Activated naive CD8-positive, alpha-beta T cell treated with anti-CD3 and anti-CD28 coated beads for 36 hours (primary cell): ENCODE measurements at regions not wholly inside any gene's neighbourhood (a gene's known extent, or its start where the extent isn't known, plus 50 kb on each side); places are given as distances from the start of the nearest gene placed in this dataset.
"Not testable (repeated sequence)": the region's sequence is repeated elsewhere in the genome, so short reads cannot be mapped to it uniquely, and the experiment has no call there.

ENCODE experiments used
- DNase-seq: peaks from one replicate; pipeline ENCODE4 v3.0.0; 2021
- H3K27ac Mint-ChIP-seq: one replicate; pipeline ENCODE4 v1.8.0; 2022; ENCODE audit warnings: mild to moderate bottlenecking, moderate library complexity, mixed read lengths
- H3K27me3 Mint-ChIP-seq: one replicate; pipeline ENCODE4 v1.8.0; 2022; ENCODE audit warnings: mild to moderate bottlenecking, mixed read lengths
- H3K36me3 Mint-ChIP-seq: one replicate; pipeline ENCODE4 v1.8.0; 2021; ENCODE audit warnings: mild to moderate bottlenecking, mixed read lengths
- H3K4me1 Mint-ChIP-seq: one replicate; pipeline ENCODE4 v1.8.0; 2021; ENCODE audit warnings: mixed read lengths
- H3K4me3 Mint-ChIP-seq: one replicate; pipeline ENCODE4 v1.8.0; 2022; ENCODE audit warnings: mild to moderate bottlenecking, moderate library complexity, mixed read lengths
- H3K9me3 Mint-ChIP-seq: one replicate; pipeline ENCODE4 v1.8.0; 2022; ENCODE audit warnings: mixed read lengths

DNA sequence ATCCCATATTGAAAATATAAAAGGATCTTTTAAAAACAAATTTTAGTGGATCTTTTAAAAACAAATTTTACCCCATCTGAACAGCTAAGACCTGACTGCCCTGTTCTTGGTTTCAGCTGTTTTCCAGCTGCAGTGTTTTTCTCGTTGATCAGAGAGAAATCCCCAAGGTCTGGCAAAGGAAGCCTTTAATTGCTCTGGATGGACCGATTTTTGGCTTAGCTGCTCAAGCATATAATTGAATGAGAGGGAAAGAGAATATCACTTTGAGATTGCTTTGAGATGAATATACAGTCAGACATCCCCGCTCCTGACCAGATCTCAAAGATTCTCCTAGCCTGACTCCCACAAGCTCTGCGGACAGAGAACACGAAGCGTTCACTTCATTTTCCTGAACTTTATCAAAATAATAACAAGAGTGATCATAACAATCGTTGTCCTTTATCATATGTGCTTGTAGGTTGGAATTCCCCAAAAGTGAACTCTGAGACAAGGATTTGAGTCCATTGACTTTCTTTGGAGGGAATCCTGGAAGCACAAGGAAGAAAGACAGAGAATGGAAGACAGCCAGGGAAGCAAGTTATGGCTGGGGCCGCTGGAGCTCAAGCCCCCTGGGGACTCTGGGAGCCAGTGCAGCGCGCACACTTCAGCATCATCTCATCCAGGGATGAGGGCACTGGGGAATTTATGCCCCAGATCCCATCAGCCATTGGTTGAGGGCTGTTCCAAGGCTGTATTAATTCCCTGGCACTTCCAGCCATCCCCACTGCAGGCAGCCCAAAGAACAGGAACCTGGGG lies 101.3 kb downstream of the SNX5 start:
- Mint-ChIP-seq H3K27ac (no peak overlapping the region), H3K36me3 (no peaks in the 10 kb centered on the region), H3K9me3 (no peaks in the 10 kb centered on the region), H3K4me1 (peaks cover 4% of the 10 kb centered on the region), H3K27me3 (peaks cover 13% of the 10 kb centered on the region), H3K4me3 (no peak overlapping the region)
- DNase-seq, result no peak

DNA sequence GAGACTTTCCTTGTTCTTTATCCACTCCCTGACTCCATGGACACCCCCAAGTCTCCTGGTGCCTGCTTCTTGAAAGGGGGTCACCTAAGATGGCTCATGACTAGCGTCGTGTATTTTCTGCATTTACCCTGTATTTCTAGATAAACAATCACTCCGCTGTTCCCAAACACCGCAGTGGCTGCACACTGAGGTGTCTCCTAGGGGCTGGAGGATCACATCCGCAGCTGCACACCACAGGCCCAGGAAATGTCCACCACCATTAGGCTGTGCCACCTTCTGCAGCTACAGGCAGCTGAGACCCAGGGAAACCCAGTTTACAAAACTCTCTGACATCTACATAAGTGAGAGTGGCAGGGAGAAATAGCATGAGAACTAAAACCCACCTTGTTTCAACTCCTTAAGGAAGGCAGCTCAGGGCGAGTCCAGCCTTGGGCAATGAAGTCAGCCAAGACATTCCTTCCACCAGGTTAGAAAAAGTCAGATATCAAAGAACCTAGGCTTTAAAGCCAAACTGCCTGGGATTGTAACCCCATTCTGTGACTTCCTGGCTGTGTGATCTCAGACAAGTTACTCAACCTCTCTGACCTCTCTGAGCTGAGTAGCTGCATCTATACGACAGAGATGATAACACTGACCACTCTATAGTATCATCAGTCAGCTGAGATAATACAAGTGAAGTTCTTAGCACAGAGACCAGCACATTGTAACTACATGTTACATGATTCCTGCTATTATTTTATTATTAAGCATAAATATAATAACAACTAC lies 102.2 kb downstream of the SNX5 start:
- no peak overlapping the region for H3K27ac Mint-ChIP-seq
- H3K27me3 Mint-ChIP-seq, result peaks cover 13% of the 10 kb centered on the region
- no peak for DNase-seq
- H3K4me3 Mint-ChIP-seq, result no peak overlapping the region
- no peaks in the 10 kb centered on the region for H3K4me1 Mint-ChIP-seq
- H3K36me3 Mint-ChIP-seq, result no peaks in the 10 kb centered on the region
- H3K9me3 Mint-ChIP-seq, result no peaks in the 10 kb centered on the region

DNA sequence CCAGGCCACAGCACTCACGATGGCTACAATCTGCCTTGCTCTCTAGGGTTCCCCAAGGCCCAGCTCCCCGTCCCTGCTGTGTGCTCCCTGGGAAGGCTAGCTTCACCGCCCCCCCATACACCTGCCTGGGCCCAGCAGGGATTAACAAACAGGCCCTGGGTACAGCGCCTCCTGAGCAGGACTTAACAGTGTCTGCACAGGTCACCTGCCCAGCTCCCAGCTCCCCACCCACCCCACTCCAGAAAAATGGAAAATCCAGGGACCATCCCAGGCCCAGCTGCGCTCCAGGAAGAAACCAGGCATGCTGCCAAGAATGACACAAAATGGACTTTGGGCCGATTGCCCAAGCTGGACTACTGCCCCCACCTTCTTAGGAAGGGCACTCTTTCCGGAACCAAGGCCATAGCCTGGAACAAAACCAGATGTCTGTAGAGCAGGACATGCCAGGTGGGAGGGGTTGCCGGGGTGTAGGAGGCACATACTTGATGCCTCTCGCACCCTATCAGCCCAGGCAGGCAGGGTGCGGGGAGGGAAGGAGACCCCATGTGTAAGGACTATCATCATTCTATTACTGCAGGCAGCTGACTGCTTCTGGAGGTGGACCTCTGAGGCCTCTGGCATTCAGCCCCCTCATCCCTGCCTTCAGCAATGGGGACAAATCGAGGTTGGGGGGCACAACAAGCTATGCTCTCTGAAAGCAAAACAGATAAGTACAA lies 104.9 kb downstream of the SNX5 start:
- Mint-ChIP-seq H3K27me3 (peaks cover 17% of the 10 kb centered on the region), H3K4me1 (peaks cover 12% of the 10 kb centered on the region), H3K27ac (no peak overlapping the region), H3K36me3 (no peaks in the 10 kb centered on the region), H3K9me3 (no peaks in the 10 kb centered on the region), H3K4me3 (no peak overlapping the region)
- no peak for DNase-seq

DNA sequence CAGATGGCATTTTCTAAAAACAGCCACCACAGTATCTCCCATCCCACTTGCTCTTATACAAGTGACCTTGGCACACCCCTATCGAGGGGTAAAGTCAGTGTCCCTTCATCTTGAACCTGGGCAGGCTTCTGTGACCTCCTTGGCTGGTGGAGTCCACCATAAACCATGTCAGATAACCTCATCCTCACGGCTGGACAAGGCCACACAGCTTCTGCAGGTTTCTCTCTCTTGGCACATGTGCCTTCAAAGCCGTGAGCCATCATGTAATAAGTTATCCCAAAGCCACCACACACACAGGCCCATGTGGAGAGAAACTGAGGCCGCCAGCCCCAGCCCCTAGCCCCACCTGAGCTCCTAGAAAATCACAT lies 105.4 kb downstream of the SNX5 start:
- Mint-ChIP-seq H3K4me3 (no peak overlapping the region), H3K36me3 (no peaks in the 10 kb centered on the region), H3K27ac (no peak overlapping the region), H3K4me1 (peaks cover 12% of the 10 kb centered on the region), H3K27me3 (peaks cover 17% of the 10 kb centered on the region), H3K9me3 (no peaks in the 10 kb centered on the region)
- DNase-seq, result no peak

DNA sequence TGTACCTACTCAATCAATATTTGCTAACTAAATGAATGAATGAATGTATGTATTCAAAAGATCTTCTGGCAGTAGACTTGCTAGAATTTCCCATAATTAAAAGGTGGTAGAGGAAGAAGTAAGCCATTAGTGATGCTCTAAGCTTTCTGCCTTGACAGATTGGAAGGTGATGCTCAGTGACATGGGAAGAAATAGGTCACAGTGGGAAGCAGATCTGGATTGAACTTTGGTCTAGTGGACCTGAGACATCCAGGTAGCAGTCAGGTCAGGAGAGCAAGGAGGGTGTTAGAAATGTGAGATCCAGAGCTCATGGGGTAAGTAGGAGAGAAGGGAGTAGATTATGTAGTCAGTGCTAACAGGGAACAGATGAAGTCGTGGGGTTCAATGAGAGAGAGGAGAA lies 106.4 kb downstream of the SNX5 start:
- Mint-ChIP-seq H3K4me1 (peaks cover 12% of the 10 kb centered on the region), H3K27me3 (peaks cover 17% of the 10 kb centered on the region), H3K9me3 (no peaks in the 10 kb centered on the region), H3K4me3 (no peak overlapping the region), H3K27ac (no peak overlapping the region), H3K36me3 (no peaks in the 10 kb centered on the region)
- no peak for DNase-seq

DNA sequence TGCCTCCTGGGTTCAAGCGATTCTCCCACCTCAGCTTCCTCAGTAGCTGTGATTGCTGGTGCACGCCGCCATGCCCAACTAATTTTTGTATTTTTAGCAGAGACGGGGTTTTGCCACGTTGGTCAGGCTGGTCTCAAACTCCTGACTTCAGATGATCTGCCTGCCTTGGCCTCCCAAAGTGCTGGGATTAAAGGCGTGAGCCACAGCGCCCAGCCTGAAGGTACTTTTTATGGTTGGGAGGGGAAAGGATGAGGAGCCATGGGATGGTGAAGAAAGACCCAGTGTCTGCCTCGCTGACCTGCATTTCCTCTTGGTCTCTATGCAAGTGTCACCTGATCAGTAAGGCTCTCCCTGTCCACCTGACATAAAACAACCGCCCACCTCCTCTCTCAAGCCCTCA lies 107.0 kb downstream of the SNX5 start:
- not testable (repeated sequence) for H3K27ac Mint-ChIP-seq, H3K4me3 Mint-ChIP-seq, H3K9me3 Mint-ChIP-seq, DNase-seq, H3K36me3 Mint-ChIP-seq
- Mint-ChIP-seq H3K27me3 (peaks cover 17% of the 10 kb centered on the region), H3K4me1 (peaks cover 12% of the 10 kb centered on the region)

DNA sequence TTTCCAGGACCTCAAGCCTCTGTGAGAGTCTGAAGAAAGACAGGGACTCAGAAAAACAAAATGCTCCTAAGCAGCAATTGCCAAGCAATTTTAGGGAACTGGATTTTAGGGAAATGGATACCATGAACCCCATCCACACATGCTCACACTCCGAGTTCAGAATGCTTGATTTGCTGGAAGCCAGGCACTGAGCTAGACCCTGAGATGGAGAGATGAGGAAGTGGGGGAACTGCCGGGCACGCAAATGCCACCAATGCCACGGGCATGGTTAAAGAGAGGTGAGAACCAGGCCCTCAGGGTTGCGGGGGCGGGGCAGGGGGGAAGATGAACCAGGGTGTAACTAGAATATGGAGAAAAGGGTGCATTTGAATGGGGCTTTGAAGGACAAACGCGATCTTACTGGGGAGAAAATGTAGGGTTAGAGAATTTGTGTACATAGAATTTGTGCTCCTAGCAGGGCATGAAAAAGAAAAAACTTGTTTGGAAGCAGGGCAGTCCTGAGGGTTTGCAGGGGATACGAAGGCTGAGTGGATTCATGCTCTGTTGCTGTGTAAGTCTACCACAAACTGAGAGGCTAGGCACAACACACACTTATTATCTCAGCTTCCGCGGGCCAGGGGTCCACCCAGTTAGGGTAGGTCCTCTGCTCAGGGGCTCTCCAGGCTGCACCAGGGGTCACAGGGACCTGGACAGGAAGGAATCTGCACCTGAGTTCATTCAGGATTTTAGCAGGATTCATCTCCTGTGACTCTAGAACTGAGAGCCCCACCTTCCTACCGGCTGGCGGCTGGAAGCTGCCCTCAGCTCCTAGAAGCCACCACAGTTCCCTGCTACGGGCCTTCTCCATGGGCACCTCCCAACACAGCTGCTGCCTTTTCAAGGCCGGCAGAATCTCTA lies 108.0 kb downstream of the SNX5 start:
- DNase-seq, result no peak
- Mint-ChIP-seq H3K4me3 (no peak overlapping the region), H3K36me3 (no peaks in the 10 kb centered on the region), H3K4me1 (peaks cover 12% of the 10 kb centered on the region), H3K27ac (no peak overlapping the region), H3K27me3 (peaks cover 17% of the 10 kb centered on the region), H3K9me3 (no peaks in the 10 kb centered on the region)

DNA sequence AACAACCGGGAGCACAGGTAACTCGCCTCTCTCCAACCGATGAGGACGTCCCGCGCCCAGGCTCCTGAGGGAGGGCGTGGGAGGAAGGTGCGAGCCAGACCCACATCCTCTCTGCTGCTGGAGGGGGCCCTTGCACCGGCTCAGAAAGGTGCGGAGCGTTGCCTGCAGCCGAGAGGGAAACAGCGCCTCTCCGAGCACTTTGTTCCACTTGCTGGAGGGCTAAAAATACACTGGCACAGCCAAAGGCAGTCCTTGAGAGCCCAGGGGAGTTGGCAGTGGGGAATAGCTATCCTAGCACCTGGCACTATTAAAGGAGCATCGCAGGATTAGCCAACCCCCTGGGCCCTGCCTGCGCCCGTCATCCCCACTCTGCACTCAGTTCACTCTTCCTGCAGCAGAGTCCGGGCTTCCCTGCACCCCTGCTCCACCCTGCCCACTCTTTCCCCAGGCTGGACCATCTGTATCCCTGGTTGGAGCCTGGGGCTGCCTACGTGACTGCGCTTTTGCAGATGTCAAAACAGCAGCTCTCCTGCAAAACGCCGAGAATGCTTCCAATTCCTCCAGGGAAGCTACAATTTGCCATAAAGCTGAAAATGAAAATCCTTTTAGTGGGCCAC lies 108.9 kb downstream of the SNX5 start:
- no peak overlapping the region for H3K4me3 Mint-ChIP-seq
- DNase-seq, result peak; percentile 55
- peaks cover 12% of the 10 kb centered on the region for H3K4me1 Mint-ChIP-seq
- H3K27me3 Mint-ChIP-seq, result peaks cover 17% of the 10 kb centered on the region
- no peak overlapping the region for H3K27ac Mint-ChIP-seq
- H3K9me3 Mint-ChIP-seq, result no peaks in the 10 kb centered on the region
- no peaks in the 10 kb centered on the region for H3K36me3 Mint-ChIP-seq

DNA sequence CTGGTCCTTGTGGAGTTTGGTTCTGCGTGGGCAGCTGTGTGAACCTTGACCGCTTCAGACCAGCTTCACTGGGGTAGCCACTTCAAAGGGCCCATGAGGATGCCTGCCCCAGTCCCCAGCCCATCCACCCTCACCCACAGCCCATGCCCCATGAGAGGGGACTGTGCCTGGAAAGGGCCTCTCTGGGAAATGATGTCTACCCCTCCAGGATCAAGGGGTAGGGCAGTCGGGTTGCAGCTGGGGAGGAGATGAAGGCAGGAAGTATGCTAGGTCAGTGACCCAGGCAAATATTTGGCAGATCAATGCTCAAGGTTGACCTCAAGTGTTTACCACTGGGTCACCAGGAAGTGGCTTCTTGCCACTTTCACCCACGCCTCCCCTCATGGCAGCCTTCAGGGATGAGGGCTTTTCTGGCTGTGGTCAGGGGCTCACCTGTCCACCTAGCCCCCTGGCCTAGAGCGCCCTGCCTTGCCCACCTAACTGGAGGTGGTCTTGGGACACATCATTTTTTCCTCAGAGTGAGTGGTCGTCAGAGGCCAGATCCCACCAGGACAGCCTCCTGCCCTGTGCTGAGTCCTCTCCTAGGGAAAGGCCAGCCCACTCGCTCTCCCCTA lies 109.5 kb downstream of the SNX5 start:
- Mint-ChIP-seq H3K4me3 (no peak overlapping the region), H3K27me3 (peaks cover 21% of the 10 kb centered on the region), H3K27ac (no peak overlapping the region), H3K36me3 (no peaks in the 10 kb centered on the region), H3K4me1 (peaks cover 12% of the 10 kb centered on the region), H3K9me3 (no peaks in the 10 kb centered on the region)
- no peak for DNase-seq

DNA sequence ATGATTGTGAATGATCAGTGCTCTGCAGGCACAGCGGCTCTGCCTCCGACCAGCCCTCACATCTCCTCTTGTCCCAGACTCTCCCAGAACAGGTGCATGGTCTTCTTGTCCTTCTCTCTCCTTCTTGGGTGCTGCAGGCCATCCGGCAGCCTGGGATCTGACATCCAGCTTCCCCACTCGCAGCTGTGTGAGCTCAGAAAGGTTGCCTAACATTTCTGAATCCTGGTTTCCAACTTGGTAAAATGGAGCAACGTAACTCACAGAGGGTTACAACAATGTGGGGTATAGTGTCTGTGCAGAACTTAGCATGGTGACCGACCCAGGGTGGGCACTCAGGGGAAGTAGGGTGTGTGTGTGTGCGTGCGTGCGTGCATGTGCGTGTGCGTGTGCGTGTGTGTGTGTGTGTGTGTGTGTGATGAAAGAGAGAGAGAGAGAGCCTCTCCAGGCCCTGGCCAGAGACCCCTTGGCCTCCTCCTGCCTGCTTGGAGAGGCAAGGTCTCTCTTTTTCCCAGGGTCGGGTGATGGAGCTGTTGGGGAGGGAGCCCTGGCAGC lies 110.1 kb downstream of the SNX5 start:
- Mint-ChIP-seq H3K4me3 (no peak overlapping the region), H3K27me3 (peaks cover 24% of the 10 kb centered on the region), H3K27ac (no peak overlapping the region), H3K36me3 (no peaks in the 10 kb centered on the region), H3K9me3 (no peaks in the 10 kb centered on the region), H3K4me1 (peaks cover 12% of the 10 kb centered on the region)
- no peak for DNase-seq

DNA sequence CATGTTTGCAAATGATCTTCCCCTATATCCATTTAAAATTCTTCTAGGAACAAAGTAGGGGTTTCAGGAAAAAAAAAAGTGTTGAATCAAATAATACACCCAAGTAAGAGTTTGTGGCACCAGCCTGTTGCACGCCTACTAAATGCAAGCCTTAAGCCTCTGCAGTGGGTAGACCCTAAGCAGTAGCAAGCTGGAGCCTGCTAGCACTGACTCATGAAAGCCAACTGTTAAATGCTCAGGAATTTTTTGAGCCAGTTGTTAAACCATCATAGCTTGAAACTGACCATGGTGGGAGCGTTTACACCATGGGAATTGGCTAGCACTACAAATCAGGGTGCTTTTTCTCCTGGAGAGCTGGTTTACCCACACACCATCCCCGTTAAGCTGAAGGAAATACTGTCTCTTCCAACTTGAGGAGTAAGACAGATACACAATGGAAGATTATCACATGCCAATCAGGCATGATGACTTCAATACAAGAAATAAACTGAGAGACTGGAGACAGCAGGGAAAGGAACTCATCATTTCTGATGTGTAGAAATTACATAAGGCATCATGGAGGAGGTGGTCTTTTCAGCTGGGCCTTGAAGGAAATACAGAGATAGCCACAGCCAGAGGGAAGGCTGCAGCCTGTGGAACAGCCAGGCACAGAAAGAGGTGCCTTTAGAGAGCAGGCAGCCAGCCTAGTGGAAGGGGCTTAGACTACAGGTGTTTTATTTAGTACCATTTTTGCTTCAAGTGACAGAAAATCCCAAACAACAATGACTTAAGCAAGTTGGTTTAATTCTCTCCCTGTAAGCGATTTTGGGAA lies 110.8 kb downstream of the SNX5 start:
- Mint-ChIP-seq H3K27ac (no peak overlapping the region), H3K27me3 (peaks cover 24% of the 10 kb centered on the region)

DNA sequence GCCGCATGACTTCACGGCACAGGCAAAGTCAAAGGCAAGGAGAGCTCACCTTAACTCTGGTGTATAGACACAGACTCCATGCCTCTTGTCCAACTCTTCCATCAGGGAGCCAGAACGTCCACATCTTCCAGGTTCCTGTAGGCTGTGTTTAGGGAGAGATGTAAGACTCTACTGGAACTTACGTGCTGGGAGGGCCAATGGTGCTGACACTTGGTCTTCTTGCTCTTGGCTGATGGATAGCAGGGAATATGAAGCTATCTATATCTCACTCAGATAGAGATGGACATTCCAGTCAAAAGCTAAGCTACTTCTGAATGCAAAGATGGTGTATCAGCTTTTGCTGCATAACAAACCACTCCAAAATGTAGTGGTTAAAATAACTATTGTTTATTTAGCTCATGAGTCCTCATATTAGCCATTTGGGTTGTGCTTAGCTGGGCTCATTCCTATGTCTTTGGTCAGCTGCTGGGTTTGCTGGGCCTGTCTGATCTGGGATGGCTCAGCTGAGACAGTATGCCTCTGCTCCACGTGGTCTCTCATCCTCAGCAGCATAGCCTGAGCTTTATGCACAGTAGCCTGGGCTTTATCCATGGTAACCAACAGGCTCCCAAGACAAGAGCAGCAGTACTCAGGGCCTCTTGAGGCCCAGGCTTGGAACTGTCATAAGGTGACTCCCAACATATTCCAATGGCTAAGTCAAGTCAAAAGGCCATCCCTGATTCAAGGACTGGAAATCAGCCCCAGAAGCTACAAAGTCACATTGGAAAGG lies 111.6 kb downstream of the SNX5 start:
- Mint-ChIP-seq H3K36me3 (no peaks in the 10 kb centered on the region), H3K4me3 (no peak overlapping the region), H3K27ac (no peak overlapping the region), H3K9me3 (no peaks in the 10 kb centered on the region), H3K4me1 (peaks cover 12% of the 10 kb centered on the region), H3K27me3 (peaks cover 17% of the 10 kb centered on the region)
- no peak for DNase-seq

More for the DNA sequence above, 110.8 kb downstream of the SNX5 start:
- DNase-seq, result no peak
- H3K9me3 Mint-ChIP-seq, result no peaks in the 10 kb centered on the region
- H3K36me3 Mint-ChIP-seq, result no peaks in the 10 kb centered on the region
- peaks cover 12% of the 10 kb centered on the region for H3K4me1 Mint-ChIP-seq
- H3K4me3 Mint-ChIP-seq, result no peak overlapping the region
